ENCODE measurements at regions not wholly inside any gene's neighbourhood (a gene's known extent, or its start where the extent isn't known, plus 50 kb on each side); places are given as distances from the start of the nearest gene placed in this dataset.
"Not testable (repeated sequence)": the region's sequence is repeated elsewhere in the genome, so short reads cannot be mapped to it uniquely, and the experiment has no call there.

DNA sequence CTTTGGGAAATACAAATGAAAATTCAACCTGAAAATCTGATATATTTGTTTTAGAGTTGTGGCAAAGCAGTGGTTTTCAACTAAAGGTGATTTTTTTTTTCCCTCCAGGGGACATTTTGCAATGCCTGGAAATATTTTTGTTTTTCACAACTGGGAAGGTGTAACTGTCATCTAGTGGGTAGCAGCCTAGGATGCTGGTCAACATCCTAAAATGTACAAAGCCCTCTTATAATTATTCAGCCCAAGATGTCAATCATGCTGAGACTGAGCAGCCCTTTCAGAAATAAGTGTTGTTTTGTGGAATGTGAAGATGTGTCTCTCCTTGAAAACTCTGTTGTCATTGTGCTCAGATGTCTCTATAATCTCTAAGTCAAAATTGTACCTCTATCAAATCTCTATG is 95.2 kb upstream of the NCAM2 start:
- no peak for DNase-seq (ENCODE audit: low read depth, low spot score)

DNA sequence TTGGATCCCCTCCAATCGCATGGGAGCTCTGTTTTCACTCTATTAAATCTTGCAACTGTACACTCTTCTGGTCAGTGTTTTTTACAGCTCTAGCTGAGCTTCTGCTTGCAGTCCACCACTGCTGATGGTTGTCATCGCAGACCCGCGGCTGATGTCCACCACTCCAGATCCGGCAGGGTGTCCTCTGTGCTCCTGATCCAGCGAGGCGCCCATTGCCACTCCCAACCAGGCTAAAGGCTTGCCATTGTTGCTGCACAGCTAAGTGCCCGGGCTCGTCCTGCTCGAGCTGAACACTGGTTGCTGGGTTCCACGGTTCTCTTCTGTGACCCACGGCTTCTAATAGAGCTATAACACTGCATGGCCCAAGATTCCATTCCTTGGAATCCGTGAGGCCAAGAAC is 70.7 kb upstream of the NCAM2 start:
- not testable (repeated sequence) for DNase-seq (ENCODE audit: low read depth, low spot score)

DNA sequence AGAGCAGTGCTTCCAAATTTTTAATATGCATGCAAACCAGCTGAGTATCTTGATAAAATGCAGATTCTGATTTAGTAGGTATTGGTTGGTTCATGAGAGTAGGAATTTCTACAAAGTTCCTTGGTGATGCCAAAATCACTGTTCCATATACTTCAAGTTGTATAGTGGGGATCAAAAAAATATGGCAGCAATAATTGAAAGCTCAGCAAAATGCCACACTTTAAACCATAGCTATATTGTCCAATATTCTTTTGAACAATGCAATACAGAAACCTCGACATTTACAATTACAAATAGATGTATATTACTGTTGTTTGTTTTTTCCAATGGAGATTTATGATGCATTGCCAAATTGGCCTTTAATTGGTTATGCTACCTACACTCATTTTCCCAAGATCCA is 55.7 kb upstream of the NCAM2 start:
- no peak for DNase-seq (ENCODE audit: low read depth, low spot score)

DNA sequence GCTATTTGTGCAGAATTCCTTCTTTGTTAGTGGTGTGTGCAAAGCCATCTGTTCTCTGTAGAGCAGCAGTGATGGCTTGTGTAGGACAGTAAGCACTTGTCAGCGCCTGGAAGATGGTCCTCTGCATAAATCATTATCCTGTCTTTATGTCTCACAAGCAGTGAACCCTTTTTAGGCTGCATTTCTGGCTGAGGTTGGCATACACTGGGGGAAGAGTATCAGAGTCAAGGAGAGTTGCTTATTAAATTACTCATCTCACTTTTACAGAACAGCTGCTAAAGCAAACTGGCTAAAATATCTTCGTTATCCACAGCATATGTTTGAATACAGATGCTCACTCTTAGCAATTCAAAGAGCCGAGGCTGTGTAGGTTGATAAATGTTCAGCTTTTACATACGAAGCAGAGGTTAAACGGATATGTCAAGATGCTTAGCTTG is 54.6 kb upstream of the NCAM2 start:
- DNase-seq (ENCODE audit: low read depth, low spot score): no peak

DNA sequence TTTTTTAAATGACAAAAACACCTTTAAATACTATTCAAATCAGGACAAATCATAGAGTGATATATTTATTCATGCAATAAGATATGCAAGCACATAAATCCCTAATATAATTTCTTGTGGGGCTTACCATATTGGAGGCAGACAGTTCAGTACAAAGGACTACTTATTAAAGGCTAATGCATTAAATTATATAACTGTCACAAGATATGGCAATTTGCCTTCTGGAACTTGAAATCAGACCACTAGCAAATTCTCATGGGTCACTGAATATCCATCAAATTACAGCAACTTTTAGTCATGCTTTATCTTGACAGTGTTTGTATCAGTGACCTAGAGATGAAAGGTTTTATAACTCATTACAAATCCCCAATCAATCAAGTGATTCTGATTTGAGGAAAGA is 54.1 kb upstream of the NCAM2 start:
- DNase-seq (ENCODE audit: low read depth, low spot score): no peak

DNA sequence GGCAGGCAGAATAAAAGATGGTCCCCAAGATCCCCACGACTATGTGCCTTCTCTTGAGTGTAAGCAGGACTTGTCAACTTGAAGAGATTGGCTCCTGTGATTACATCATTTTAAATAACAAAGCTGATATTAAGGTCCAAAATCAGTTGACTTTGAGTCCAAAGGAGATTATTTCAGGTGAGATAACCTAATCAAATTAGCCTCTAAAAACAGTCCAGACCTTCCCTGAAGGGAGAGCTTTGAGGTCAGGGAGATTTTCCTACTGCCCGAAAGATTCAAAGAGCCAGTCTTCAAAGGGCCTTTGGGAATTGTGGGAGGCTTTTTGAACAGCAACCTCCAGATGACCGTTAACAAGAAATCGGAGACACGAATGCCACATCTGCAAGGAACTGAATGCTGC is 51.5 kb upstream of the NCAM2 start:
- DNase-seq (ENCODE audit: low read depth, low spot score): no peak
